ENCODE measurements at regions not wholly inside any gene's neighbourhood (a gene's known extent, or its start where the extent isn't known, plus 50 kb on each side); places are given as distances from the start of the nearest gene placed in this dataset.
"Not testable (repeated sequence)": the region's sequence is repeated elsewhere in the genome, so short reads cannot be mapped to it uniquely, and the experiment has no call there.

- DNase-seq (ENCODE audit: low spot score), result no peak
These were observed 76.7 kb downstream of the FTHL17 start for GRCh38 chrX:30995060-30995700.

DNA sequence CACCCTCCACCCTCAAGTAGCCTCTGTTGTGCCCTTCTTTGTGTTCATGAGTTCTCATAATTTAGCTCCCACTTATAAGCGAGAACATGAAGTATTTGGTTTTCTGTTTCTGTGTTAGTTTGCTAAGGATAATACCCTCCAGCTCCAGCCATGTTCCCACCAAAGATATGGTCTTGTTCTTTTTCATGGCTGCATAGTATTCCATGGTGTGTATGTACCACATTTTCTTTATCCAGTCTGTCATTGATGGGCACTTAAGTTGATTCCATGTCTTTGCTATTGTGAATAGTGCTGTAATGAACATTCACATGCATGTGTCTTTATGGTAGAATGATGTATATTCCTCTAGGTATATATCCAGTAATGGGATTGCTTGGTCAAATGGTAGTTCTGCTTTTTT is 77.8 kb downstream of the FTHL17 start:
- H3K36me3 ChIP-seq (ENCODE audit: control insufficient read depth in 4 of 4, insufficient read depth in 3 of 4, low read depth in 1 of 4, low read length in 3 of 4); H3K27ac ChIP-seq (ENCODE audit: low read depth in 1 of 2, low read length in 2 of 2); H3K27me3 ChIP-seq (ENCODE audit: control insufficient read depth in 4 of 4, insufficient read depth in 4 of 4, low read length in 3 of 4); DNase-seq (ENCODE audit: low spot score); H3K4me3 ChIP-seq (ENCODE audit: low read depth in 1 of 3, low read length in 3 of 3); H3K9me3 ChIP-seq (ENCODE audit: control insufficient read depth in 4 of 4, low read length in 3 of 4); H3K9ac ChIP-seq (ENCODE audit: low read depth in 1 of 2, low read length in 2 of 2): not testable (repeated sequence)
- peaks cover 0 to 12% (median 10%) of the 10 kb centered on the region in 4 donors for H3K4me1 ChIP-seq (ENCODE audit: control insufficient read depth in 4 of 4, insufficient read depth in 4 of 4, low read length in 3 of 4)
- 91% methylated on average over 1 of the region's 1 CpG for WGBS

More at GRCh38 chrX:30995060-30995700, 76.7 kb downstream of the FTHL17 start:
- no peaks in the 10 kb centered on the region for H3K9me3 ChIP-seq (ENCODE audit: control insufficient read depth in 4 of 4, low read length in 3 of 4)
- H3K4me1 ChIP-seq (ENCODE audit: control insufficient read depth in 4 of 4, insufficient read depth in 4 of 4, low read length in 3 of 4), result peaks cover 0 to 12% (median 10%) of the 10 kb centered on the region in 4 donors
- H3K27me3 ChIP-seq (ENCODE audit: control insufficient read depth in 4 of 4, insufficient read depth in 4 of 4, low read length in 3 of 4), result no peaks in the 10 kb centered on the region
- no peaks in the 10 kb centered on the region for H3K36me3 ChIP-seq (ENCODE audit: control insufficient read depth in 4 of 4, insufficient read depth in 3 of 4, low read depth in 1 of 4, low read length in 3 of 4)
- no peak overlapping the region for H3K27ac ChIP-seq (ENCODE audit: low read depth in 1 of 2, low read length in 2 of 2)
- TF ChIP-seq EGR1 (IDR thresholded peaks at IDR 0.05; ENCODE audit: low read depth in 2 of 2) (no peak), HNF4G (IDR thresholded peaks at IDR 0.05) (peak; percentile 64), YY1 (IDR thresholded peaks at IDR 0.05) (peak; percentile 44), RAD21 (IDR thresholded peaks at IDR 0.05) (peak in 1 of 2 donors; percentile 10), HNF4A (conservative IDR thresholded peaks at IDR 0.05) (peak; percentile 88 to 89), JUND (IDR thresholded peaks at IDR 0.05) (no peak), SP1 (IDR thresholded peaks at IDR 0.05) (peak; percentile 49), NR2F2 (IDR thresholded peaks at IDR 0.05) (no peak), RXRA (IDR thresholded peaks at IDR 0.05) (peak; percentile 17 to 53), FOXA2 (IDR thresholded peaks at IDR 0.05) (peak; percentile 42), ATF3 (IDR thresholded peaks at IDR 0.05) (no peak)
- TF ChIP-seq, protein P1, sequence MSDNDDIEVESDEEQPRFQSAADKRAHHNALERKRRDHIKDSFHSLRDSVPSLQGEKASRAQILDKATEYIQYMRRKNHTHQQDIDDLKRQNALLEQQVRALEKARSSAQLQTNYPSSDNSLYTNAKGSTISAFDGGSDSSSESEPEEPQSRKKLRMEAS (IDR thresholded peaks at IDR 0.05), result peak; percentile 47
- TF ChIP-seq, protein P2, sequence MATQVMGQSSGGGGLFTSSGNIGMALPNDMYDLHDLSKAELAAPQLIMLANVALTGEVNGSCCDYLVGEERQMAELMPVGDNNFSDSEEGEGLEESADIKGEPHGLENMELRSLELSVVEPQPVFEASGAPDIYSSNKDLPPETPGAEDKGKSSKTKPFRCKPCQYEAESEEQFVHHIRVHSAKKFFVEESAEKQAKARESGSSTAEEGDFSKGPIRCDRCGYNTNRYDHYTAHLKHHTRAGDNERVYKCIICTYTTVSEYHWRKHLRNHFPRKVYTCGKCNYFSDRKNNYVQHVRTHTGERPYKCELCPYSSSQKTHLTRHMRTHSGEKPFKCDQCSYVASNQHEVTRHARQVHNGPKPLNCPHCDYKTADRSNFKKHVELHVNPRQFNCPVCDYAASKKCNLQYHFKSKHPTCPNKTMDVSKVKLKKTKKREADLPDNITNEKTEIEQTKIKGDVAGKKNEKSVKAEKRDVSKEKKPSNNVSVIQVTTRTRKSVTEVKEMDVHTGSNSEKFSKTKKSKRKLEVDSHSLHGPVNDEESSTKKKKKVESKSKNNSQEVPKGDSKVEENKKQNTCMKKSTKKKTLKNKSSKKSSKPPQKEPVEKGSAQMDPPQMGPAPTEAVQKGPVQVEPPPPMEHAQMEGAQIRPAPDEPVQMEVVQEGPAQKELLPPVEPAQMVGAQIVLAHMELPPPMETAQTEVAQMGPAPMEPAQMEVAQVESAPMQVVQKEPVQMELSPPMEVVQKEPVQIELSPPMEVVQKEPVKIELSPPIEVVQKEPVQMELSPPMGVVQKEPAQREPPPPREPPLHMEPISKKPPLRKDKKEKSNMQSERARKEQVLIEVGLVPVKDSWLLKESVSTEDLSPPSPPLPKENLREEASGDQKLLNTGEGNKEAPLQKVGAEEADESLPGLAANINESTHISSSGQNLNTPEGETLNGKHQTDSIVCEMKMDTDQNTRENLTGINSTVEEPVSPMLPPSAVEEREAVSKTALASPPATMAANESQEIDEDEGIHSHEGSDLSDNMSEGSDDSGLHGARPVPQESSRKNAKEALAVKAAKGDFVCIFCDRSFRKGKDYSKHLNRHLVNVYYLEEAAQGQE (IDR thresholded peaks at IDR 0.05), result peak; percentile 18
- 28% methylated on average over 1 of the region's 1 CpG for WGBS
- H3K4me3 ChIP-seq (ENCODE audit: low read depth in 1 of 3, low read length in 3 of 3), result no peak overlapping the region
- H3K9ac ChIP-seq (ENCODE audit: low read depth in 1 of 2, low read length in 2 of 2), result no peak overlapping the region

- H3K9me3 ChIP-seq (ENCODE audit: control insufficient read depth in 4 of 4, low read length in 3 of 4), result no peaks in the 10 kb centered on the region
- peaks cover 0 to 12% (median 10%) of the 10 kb centered on the region in 4 donors for H3K4me1 ChIP-seq (ENCODE audit: control insufficient read depth in 4 of 4, insufficient read depth in 4 of 4, low read length in 3 of 4)
- TF ChIP-seq HNF4A (conservative IDR thresholded peaks at IDR 0.05) (no peak), GABPA (IDR thresholded peaks at IDR 0.05 in 1 of 2, conservative IDR thresholded peaks at IDR 0.05 in 1 of 2) (no peak), FOXA1 (IDR thresholded peaks at IDR 0.05) (no peak), ATF3 (IDR thresholded peaks at IDR 0.05) (no peak)
- no peak overlapping the region for H3K4me3 ChIP-seq (ENCODE audit: low read depth in 1 of 3, low read length in 3 of 3)
- H3K27me3 ChIP-seq (ENCODE audit: control insufficient read depth in 4 of 4, insufficient read depth in 4 of 4, low read length in 3 of 4), result no peaks in the 10 kb centered on the region
- H3K27ac ChIP-seq (ENCODE audit: low read depth in 1 of 2, low read length in 2 of 2), result no peak overlapping the region
- DNase-seq (ENCODE audit: low spot score), result no peak
- H3K36me3 ChIP-seq (ENCODE audit: control insufficient read depth in 4 of 4, insufficient read depth in 3 of 4, low read depth in 1 of 4, low read length in 3 of 4), result no peaks in the 10 kb centered on the region
- WGBS, result 14% methylated on average over 4 of the region's 4 CpGs
- H3K9ac ChIP-seq (ENCODE audit: low read depth in 1 of 2, low read length in 2 of 2), result no peak overlapping the region
These were observed 79.4 kb downstream of the FTHL17 start for GRCh38 chrX:30992381-30992904.

All from liver (tissue), 7 donors.